ENCODE measurements at regions not wholly inside any gene's neighbourhood (a gene's known extent, or its start where the extent isn't known, plus 50 kb on each side); places are given as distances from the start of the nearest gene placed in this dataset.

DNA sequence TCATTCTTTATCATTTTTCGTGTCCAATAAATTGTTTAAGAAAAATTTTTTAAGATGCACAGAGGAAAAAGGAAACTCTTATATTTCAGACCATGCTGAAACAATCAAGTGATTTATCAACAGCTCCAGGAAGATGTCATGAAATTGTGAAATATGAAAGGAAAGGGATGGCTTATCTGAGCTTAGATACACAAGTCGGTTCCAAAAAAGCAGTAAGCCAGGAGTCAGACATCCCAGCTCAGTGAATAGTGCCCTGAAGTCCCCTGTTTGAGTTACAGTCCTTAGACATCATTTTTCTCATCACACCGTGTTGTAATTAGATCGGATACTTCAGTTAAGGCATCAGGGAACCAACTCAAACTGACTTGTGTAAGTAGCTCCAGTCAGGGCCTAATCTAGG, 91.0 kb upstream of the SSTR4 start:
- Histone ChIP-seq H3K36me3 (ENCODE audit: control insufficient read depth in 2 of 2, extremely low read depth in 1 of 2, insufficient read depth in 2 of 2, low read length in 2 of 2) (no peaks in the 10 kb centered on the region), H3K4me1 (ENCODE audit: control insufficient read depth, extremely low read depth, insufficient read depth, low read length) (no peaks in the 10 kb centered on the region), H3K79me2 (ENCODE audit: control insufficient read depth, insufficient read depth, low read length) (no peaks in the 10 kb centered on the region), H3K4me3 (replicated peaks in 1 of 3; ENCODE audit: insufficient read depth in 1 of 3, low read depth in 1 of 3, low read length in 3 of 3) (no peak overlapping the region), H3K27me3 (ENCODE audit: control insufficient read depth in 2 of 2, insufficient read depth in 2 of 2, low read length in 2 of 2) (peaks cover 0 to 11% of the 10 kb centered on the region in 2 experiments), H4K20me1 (replicated peaks; ENCODE audit: control insufficient read depth, extremely low read depth, insufficient read depth, low read length) (no peaks in the 10 kb centered on the region), H3K4me2 (ENCODE audit: insufficient read depth, low read length) (no peak overlapping the region), H3K27ac (ENCODE audit: insufficient read depth, low read depth, low read length) (no peak overlapping the region), H3K9me3 (replicated peaks; ENCODE audit: control insufficient read depth, insufficient read depth, low read length) (no peaks in the 10 kb centered on the region), H3K9me1 (replicated peaks; ENCODE audit: control insufficient read depth, extremely low read depth, insufficient read depth, low read length) (no peaks in the 10 kb centered on the region), H2AFZ (ENCODE audit: low read depth, low read length) (no peak overlapping the region), H3K9ac (replicated peaks; ENCODE audit: extremely low read depth, insufficient read depth, low read length) (no peak overlapping the region)
- TF ChIP-seq, protein P1, sequence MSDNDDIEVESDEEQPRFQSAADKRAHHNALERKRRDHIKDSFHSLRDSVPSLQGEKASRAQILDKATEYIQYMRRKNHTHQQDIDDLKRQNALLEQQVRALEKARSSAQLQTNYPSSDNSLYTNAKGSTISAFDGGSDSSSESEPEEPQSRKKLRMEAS (IDR thresholded peaks at IDR 0.05; ENCODE audit: insufficient read depth, insufficient read length) = no peak
- dilution Hi-C loops (cut with MboI; ENCODE audit: extremely low pct_ligation_motif_present, low sequenced_read_pairs) = no loop called here
- intact Hi-C loops (cut with micrococcal nuclease) = no loop called here
- ChIA-PET POLR2A (no interaction called here), CTCF (interaction anchor here (2.1 kb wide), 1 partner anchor 13 kb away, joined by 7 read pairs; no protein-coding TSS in a partner anchor)
- FAIRE-seq (no peak), DNase-seq (ENCODE audit: low read depth, low spot score) (no peak)
- no TSS peak for BruUV-seq (replicated peaks)

DNA sequence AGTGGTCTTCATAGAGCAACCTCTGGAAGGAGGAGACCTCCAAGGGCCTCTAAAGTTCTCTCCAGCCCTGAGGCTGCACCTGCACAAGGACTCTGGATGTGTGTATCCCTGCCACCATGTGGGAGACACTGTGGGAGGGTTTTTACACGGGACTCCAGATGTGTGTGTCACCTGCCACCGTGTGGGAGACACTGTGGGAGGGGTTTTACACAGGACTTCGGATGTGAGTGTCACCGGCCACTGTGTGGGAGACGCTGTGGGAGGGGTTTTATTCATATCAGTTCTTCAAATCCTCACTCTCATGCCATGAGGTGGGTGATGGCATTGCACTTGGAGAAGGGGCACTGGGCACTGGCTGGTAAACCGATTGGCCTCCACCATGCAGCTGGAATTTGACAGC, 90.2 kb upstream of the SSTR4 start:
- Histone ChIP-seq H3K9ac (replicated peaks; ENCODE audit: extremely low read depth, insufficient read depth, low read length) (no peak overlapping the region), H3K9me1 (replicated peaks; ENCODE audit: control insufficient read depth, extremely low read depth, insufficient read depth, low read length) (no peaks in the 10 kb centered on the region), H3K4me1 (ENCODE audit: control insufficient read depth, extremely low read depth, insufficient read depth, low read length) (no peaks in the 10 kb centered on the region), H3K36me3 (ENCODE audit: control insufficient read depth in 2 of 2, extremely low read depth in 1 of 2, insufficient read depth in 2 of 2, low read length in 2 of 2) (no peaks in the 10 kb centered on the region), H3K27me3 (ENCODE audit: control insufficient read depth in 2 of 2, insufficient read depth in 2 of 2, low read length in 2 of 2) (peaks cover 0 to 11% of the 10 kb centered on the region in 2 experiments), H3K4me3 (replicated peaks in 1 of 3; ENCODE audit: insufficient read depth in 1 of 3, low read depth in 1 of 3, low read length in 3 of 3) (no peak overlapping the region), H2AFZ (ENCODE audit: low read depth, low read length) (no peak overlapping the region), H4K20me1 (replicated peaks; ENCODE audit: control insufficient read depth, extremely low read depth, insufficient read depth, low read length) (no peaks in the 10 kb centered on the region), H3K79me2 (ENCODE audit: control insufficient read depth, insufficient read depth, low read length) (no peaks in the 10 kb centered on the region), H3K27ac (ENCODE audit: insufficient read depth, low read depth, low read length) (no peak overlapping the region), H3K9me3 (replicated peaks; ENCODE audit: control insufficient read depth, insufficient read depth, low read length) (no peaks in the 10 kb centered on the region), H3K4me2 (ENCODE audit: insufficient read depth, low read length) (no peak overlapping the region)
- intact Hi-C loops (cut with micrococcal nuclease) (no loop called here), dilution Hi-C loops (cut with MboI; ENCODE audit: extremely low pct_ligation_motif_present, low sequenced_read_pairs) (no loop called here)
- POLR2A ChIA-PET = no interaction called here
- CTCF ChIA-PET = interaction anchor here (1.2 kb wide), 1 partner anchor 13 kb away, joined by 3 read pairs; no protein-coding TSS in a partner anchor
- BruUV-seq (replicated peaks) = no TSS peak
- no peak for DNase-seq (ENCODE audit: low read depth, low spot score)
- TF ChIP-seq EZH2 (IDR thresholded peaks at IDR 0.05; ENCODE audit: borderline replicate concordance, low read depth, low read length, severe bottlenecking) (no peak), JUN (IDR thresholded peaks at IDR 0.05; ENCODE audit: borderline replicate concordance, insufficient read depth, insufficient read length, low read depth) (no peak), MYC (IDR thresholded peaks at IDR 0.05; ENCODE audit: low read depth, low read length) (no peak), FOS (IDR thresholded peaks at IDR 0.05; ENCODE audit: borderline replicate concordance, insufficient read depth, low read length) (no peak), POLR2AphosphoS5 (IDR thresholded peaks at IDR 0.05; ENCODE audit: insufficient read depth, low read depth, low read length) (no peak), GATA2 (IDR thresholded peaks at IDR 0.05; ENCODE audit: insufficient read depth, insufficient read length, low read depth, low read length) (no peak), POLR2A (IDR thresholded peaks at IDR 0.05; ENCODE audit: low read depth, low read length) (no peak)
- TF ChIP-seq, protein P2, sequence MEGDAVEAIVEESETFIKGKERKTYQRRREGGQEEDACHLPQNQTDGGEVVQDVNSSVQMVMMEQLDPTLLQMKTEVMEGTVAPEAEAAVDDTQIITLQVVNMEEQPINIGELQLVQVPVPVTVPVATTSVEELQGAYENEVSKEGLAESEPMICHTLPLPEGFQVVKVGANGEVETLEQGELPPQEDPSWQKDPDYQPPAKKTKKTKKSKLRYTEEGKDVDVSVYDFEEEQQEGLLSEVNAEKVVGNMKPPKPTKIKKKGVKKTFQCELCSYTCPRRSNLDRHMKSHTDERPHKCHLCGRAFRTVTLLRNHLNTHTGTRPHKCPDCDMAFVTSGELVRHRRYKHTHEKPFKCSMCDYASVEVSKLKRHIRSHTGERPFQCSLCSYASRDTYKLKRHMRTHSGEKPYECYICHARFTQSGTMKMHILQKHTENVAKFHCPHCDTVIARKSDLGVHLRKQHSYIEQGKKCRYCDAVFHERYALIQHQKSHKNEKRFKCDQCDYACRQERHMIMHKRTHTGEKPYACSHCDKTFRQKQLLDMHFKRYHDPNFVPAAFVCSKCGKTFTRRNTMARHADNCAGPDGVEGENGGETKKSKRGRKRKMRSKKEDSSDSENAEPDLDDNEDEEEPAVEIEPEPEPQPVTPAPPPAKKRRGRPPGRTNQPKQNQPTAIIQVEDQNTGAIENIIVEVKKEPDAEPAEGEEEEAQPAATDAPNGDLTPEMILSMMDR (IDR thresholded peaks at IDR 0.05; ENCODE audit: extremely low read depth in 1 of 2, insufficient read depth in 1 of 2, low read depth in 1 of 2, low read length in 2 of 2) = no peak
- TF ChIP-seq, protein P1 (IDR thresholded peaks at IDR 0.05; ENCODE audit: insufficient read depth, insufficient read length) = no peak
- FAIRE-seq = no peak

Measured in endothelial cell of umbilical vein (primary cell).